ENCODE measurements at regions not wholly inside any gene's neighbourhood (a gene's known extent, or its start where the extent isn't known, plus 50 kb on each side); places are given as distances from the start of the nearest gene placed in this dataset.

DNA sequence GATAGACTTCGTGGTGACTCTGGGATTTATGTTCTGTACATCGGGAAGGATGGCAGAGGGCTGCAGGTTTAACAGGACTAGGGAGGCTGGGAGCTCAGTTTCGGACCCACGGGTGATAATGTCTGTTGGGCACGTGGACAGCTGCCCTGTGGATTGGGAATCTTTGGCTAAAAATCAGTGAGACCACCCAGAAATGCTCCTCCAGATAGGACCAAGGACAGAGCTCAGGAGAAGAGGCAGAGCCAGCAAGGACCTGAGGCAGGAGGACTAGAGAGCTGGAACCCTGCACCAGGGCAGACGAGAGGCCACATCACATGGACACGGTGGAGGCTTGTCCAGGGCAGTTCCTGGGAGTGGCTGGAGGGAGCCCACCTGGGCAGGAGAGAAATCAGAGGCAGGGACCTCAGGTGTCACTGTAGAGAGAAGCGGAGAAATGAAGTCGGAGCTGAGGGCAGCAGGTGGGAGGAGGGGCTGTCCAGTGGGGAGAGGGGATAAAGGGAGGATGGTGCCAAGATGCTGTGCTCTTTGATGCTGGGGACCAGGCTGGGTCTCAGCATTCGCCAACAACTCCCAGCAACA, 79.2 kb downstream of the CPZ start:
- Histone ChIP-seq H3K27me3 (no peaks in the 10 kb centered on the region), H3K36me3 (no peaks in the 10 kb centered on the region), H3K4me1 (no peaks in the 10 kb centered on the region), H3K27ac (no peak overlapping the region), H3K9me3 (peaks cover 0 to 15% (median 0%) of the 10 kb centered on the region in 4 donors), H3K4me3 (no peak overlapping the region)
- TF ChIP-seq, protein P1, sequence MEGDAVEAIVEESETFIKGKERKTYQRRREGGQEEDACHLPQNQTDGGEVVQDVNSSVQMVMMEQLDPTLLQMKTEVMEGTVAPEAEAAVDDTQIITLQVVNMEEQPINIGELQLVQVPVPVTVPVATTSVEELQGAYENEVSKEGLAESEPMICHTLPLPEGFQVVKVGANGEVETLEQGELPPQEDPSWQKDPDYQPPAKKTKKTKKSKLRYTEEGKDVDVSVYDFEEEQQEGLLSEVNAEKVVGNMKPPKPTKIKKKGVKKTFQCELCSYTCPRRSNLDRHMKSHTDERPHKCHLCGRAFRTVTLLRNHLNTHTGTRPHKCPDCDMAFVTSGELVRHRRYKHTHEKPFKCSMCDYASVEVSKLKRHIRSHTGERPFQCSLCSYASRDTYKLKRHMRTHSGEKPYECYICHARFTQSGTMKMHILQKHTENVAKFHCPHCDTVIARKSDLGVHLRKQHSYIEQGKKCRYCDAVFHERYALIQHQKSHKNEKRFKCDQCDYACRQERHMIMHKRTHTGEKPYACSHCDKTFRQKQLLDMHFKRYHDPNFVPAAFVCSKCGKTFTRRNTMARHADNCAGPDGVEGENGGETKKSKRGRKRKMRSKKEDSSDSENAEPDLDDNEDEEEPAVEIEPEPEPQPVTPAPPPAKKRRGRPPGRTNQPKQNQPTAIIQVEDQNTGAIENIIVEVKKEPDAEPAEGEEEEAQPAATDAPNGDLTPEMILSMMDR (IDR thresholded peaks at IDR 0.05): no peak
- no peak for TF ChIP-seq EP300 (IDR thresholded peaks at IDR 0.05)
- TF ChIP-seq POLR2A (IDR thresholded peaks at IDR 0.05): no peak
- no peak for DNase-seq (ENCODE audit: low spot score in 2 of 2)
- WGBS, 2 donors: 57 to 63% methylated on average over 10 of the region's 10 CpGs

Measured in tibial nerve (tissue), 4 donors.